IMR-90 (cell line): ENCODE measurements at regions not wholly inside any gene's neighbourhood (a gene's known extent, or its start where the extent isn't known, plus 50 kb on each side); places are given as distances from the start of the nearest gene placed in this dataset.

Experiments
- ATAC-seq: fragments of 200-7000 bp; cut with Tn5 transposase; 2 replicates; pipeline ENCODE4 v1.9.1; 2020; ENCODE audit warnings: low read depth, mild to moderate bottlenecking, moderate library complexity
- BruUV-seq: library from RNA; stranded (reverse); fragments of 400-500 nt; replicated peaks from 2 replicates; lab custom pipeline; 2021; lab: Mats Ljungman, UMichigan
- CTCF ChIA-PET: fragments of 300-600 bp; formaldehyde crosslinking; extraction: SDS; loops from one replicate; lab custom pipeline; 2021; ENCODE audit warnings: antibody characterized with exemption; lab: Yijun Ruan, JAX
- POLR2A ChIA-PET: fragments of 300-600 bp; sonication (Branson Sonifier 250); formaldehyde crosslinking; loops from one replicate; lab custom pipeline; 2022; ENCODE audit warnings: antibody characterized with exemption; ENCODE audit not compliant: unreplicated experiment; lab: Charles Lee
- DNase-seq: peaks from one replicate; pipeline ENCODE4 v3.0.0; 2013
- H2AFZ ChIP-seq: replicated peaks from 2 replicates; pipeline ENCODE3; 2013; ENCODE audit warnings: low read length, mild to moderate bottlenecking; ENCODE audit not compliant: poor library complexity
- H2AK5ac ChIP-seq: 2 replicates; pipeline ENCODE4 v1.6.1; 2013; ENCODE audit warnings: low read depth, low read length, inconsistent platforms
- H2AK9ac ChIP-seq: replicated peaks from 2 replicates; pipeline ENCODE3; 2013; ENCODE audit warnings: mild to moderate bottlenecking, low read depth, low read length, moderate library complexity; ENCODE audit not compliant: poor library complexity
- H2BK120ac ChIP-seq: 2 replicates; pipeline ENCODE4 v1.6.1; 2013; ENCODE audit warnings: low read depth, low read length, inconsistent platforms
- H2BK15ac ChIP-seq: 3 replicates; pipeline ENCODE4 v1.6.1; 2013; ENCODE audit warnings: low read depth, low read length, inconsistent platforms
- H2BK20ac ChIP-seq: 2 replicates; pipeline ENCODE4 v1.6.1; 2013; ENCODE audit warnings: low read depth, mild to moderate bottlenecking, inconsistent platforms, low read length, moderate library complexity
- H2BK5ac ChIP-seq: 2 replicates; pipeline ENCODE4 v1.6.1; 2013; ENCODE audit warnings: mild to moderate bottlenecking, low read depth, low read length, inconsistent platforms; ENCODE audit not compliant: poor library complexity, severe bottlenecking
- H3K14ac ChIP-seq: replicated peaks from 2 replicates; pipeline ENCODE4 v1.6.1; 2013; ENCODE audit warnings: low read depth, low read length, inconsistent platforms
- H3K18ac ChIP-seq: 2 replicates; pipeline ENCODE4 v1.6.1; 2013; ENCODE audit warnings: low read depth, low read length, control low read depth
- H3K23ac ChIP-seq: 2 replicates; pipeline ENCODE4 v1.6.1; 2013; ENCODE audit warnings: low read depth, low read length, inconsistent platforms
- H3K27ac ChIP-seq: 2 replicates; pipeline ENCODE4 v1.5.1; 2013; ENCODE audit warnings: mild to moderate bottlenecking, control low read depth, low read length; ENCODE audit not compliant: insufficient read depth
- H3K27me3 ChIP-seq: 2 replicates; pipeline ENCODE4 v1.6.1; 2013; ENCODE audit warnings: low read length; ENCODE audit not compliant: control insufficient read depth, insufficient read depth
- H3K36me3 ChIP-seq: 2 replicates; pipeline ENCODE4 v1.6.1; 2013; ENCODE audit warnings: low read length, mixed read lengths; ENCODE audit not compliant: control insufficient read depth, insufficient read depth
- H3K4ac ChIP-seq: 2 replicates; pipeline ENCODE4 v1.6.1; 2013; ENCODE audit warnings: low read depth, low read length, inconsistent platforms
- H3K4me1 ChIP-seq: 2 replicates; pipeline ENCODE4 v1.6.1; 2013; ENCODE audit warnings: low read length, mixed read lengths; ENCODE audit not compliant: control insufficient read depth, insufficient read depth
- H3K4me2 ChIP-seq: 2 replicates; pipeline ENCODE4 v1.6.1; 2013; ENCODE audit warnings: low read depth, mild to moderate bottlenecking, control low read depth, low read length, moderate library complexity
- H3K4me3 ChIP-seq: 2 replicates; pipeline ENCODE4 v1.5.1; 2013; ENCODE audit warnings: low read depth, mild to moderate bottlenecking, control low read depth, low read length, moderate library complexity; ENCODE audit not compliant: insufficient read depth
- H3K56ac ChIP-seq: 2 replicates; pipeline ENCODE4 v1.6.1; 2013; ENCODE audit warnings: low read length, inconsistent platforms; ENCODE audit not compliant: insufficient read depth; ENCODE audit errors: extremely low read depth
- H3K79me1 ChIP-seq, 2 experiments: 2 replicates each; pipeline ENCODE4 v1.6.1; 2013; ENCODE audit warnings: low read length in 2 of 2, inconsistent platforms in 1 of 2, low read depth in 1 of 2
- H3K9ac ChIP-seq: 2 replicates; pipeline ENCODE4 v1.6.1; 2013; ENCODE audit warnings: low read depth, low read length, control low read depth
- H3K9me1 ChIP-seq: 2 replicates; pipeline ENCODE4 v1.6.1; 2013; ENCODE audit warnings: low read length, inconsistent platforms; ENCODE audit not compliant: insufficient read depth
- H3K9me3 ChIP-seq: 2 replicates; pipeline ENCODE4 v1.6.1; 2013; ENCODE audit warnings: low read length; ENCODE audit not compliant: control insufficient read depth, insufficient read depth
- H4K20me1 ChIP-seq: 2 replicates; pipeline ENCODE4 v1.6.1; 2013; ENCODE audit warnings: low read length, inconsistent platforms; ENCODE audit not compliant: insufficient read depth
- H4K5ac ChIP-seq: 2 replicates; pipeline ENCODE4 v1.6.1; 2013; ENCODE audit warnings: mild to moderate bottlenecking, low read depth, low read length, control low read depth
- H4K8ac ChIP-seq, 2 experiments: 2 replicates each; pipeline ENCODE4 v1.6.1; 2013; ENCODE audit warnings: low read depth in 2 of 2, low read length in 2 of 2, control low read depth in 1 of 2, inconsistent platforms in 1 of 2
- H4K91ac ChIP-seq: 2 replicates; pipeline ENCODE4 v1.6.1; 2013; ENCODE audit warnings: low read depth, low read length, inconsistent platforms; ENCODE audit not compliant: insufficient read depth
- BHLHE40 ChIP-seq: fragments of 150-350 bp; IDR thresholded peaks from 2 replicates; pipeline ENCODE4 v1.6.1; 2016; ENCODE audit warnings: mild to moderate bottlenecking, low read depth, low read length
- CEBPB ChIP-seq: IDR thresholded peaks from 2 replicates; pipeline ENCODE4 v1.6.1; 2012; ENCODE audit warnings: low read depth, low read length, improper control_type of control experiment
- CHD1 ChIP-seq: IDR thresholded peaks from 2 replicates; pipeline ENCODE4 v1.6.1; 2012; ENCODE audit warnings: low read depth, low read length, improper control_type of control experiment
- ELK1 ChIP-seq: fragments of 150-350 bp; IDR thresholded peaks from 2 replicates; pipeline ENCODE4 v1.6.1; 2016; ENCODE audit warnings: low read depth, mild to moderate bottlenecking, low read length, moderate library complexity, borderline replicate concordance
- FOS ChIP-seq: fragments of 150-350 bp; IDR thresholded peaks from 2 replicates; pipeline ENCODE4 v1.6.1; 2016; ENCODE audit warnings: low read depth, low read length
- MAFK ChIP-seq: IDR thresholded peaks from 2 replicates; pipeline ENCODE4 v1.6.1; 2012; ENCODE audit warnings: low read depth, low read length, improper control_type of control experiment
- MAZ ChIP-seq: IDR thresholded peaks from 2 replicates; pipeline ENCODE4 v1.6.1; 2012; ENCODE audit warnings: low read depth, mild to moderate bottlenecking, low read length, improper control_type of control experiment, moderate library complexity, borderline replicate concordance
- MXI1 ChIP-seq: IDR thresholded peaks from 2 replicates; pipeline ENCODE4 v1.6.1; 2012; ENCODE audit warnings: low read depth, mild to moderate bottlenecking, low read length, moderate library complexity, borderline replicate concordance
- NFE2L2 ChIP-seq: fragments of 150-350 bp; IDR thresholded peaks from 2 replicates; pipeline ENCODE4 v1.6.1; 2016; ENCODE audit warnings: low read depth, mild to moderate bottlenecking, low read length
- POLR2A ChIP-seq: IDR thresholded peaks from 2 replicates; pipeline ENCODE4 v1.6.1; 2012; ENCODE audit warnings: mild to moderate bottlenecking, low read depth, low read length
- RAD21 ChIP-seq: IDR thresholded peaks from 2 replicates; pipeline ENCODE4 v1.6.1; 2012; ENCODE audit warnings: low read length, improper control_type of control experiment
- RCOR1 ChIP-seq: IDR thresholded peaks from 2 replicates; pipeline ENCODE4 v1.6.1; 2012; ENCODE audit warnings: mild to moderate bottlenecking, low read length, improper control_type of control experiment; ENCODE audit not compliant: insufficient replicate concordance
- USF2 ChIP-seq: fragments of 150-350 bp; IDR thresholded peaks from 2 replicates; pipeline ENCODE4 v1.6.1; 2017; ENCODE audit warnings: mild to moderate bottlenecking, antibody characterized with exemption, low read length, low read depth
- WGBS, 2 experiments: methylation state at CpG; one replicate each; pipeline versions ENCODE4 v1.1.5 to v1.1.7; 2013; ENCODE audit warnings: missing lambda C conversion rate in 2 of 2; ENCODE audit not compliant: insufficient read length in 1 of 2; ENCODE audit errors: extremely low coverage in 2 of 2; 5-methylcytosine and 5-hydroxymethylcytosine counted together
- dilution Hi-C: fragments of 300-500 bp; cut with HindIII; formaldehyde crosslinking; loops from one replicate; pipeline ENCODE4 v1.14.3; 2018; ENCODE audit warnings: low sequenced_read_pairs; ENCODE audit not compliant: unreplicated experiment
- in situ Hi-C: fragments of 300-500 bp; cut with MboI; formaldehyde crosslinking; loops from 3 replicates; pipeline ENCODE4 v1.14.3; 2019; ENCODE audit warnings: low sequenced_read_pairs, inconsistent platforms, mixed read lengths
- intact Hi-C: fragments of 100-400 bp; cut with micrococcal nuclease; formaldehyde crosslinking; loops from 2 replicates; pipeline ENCODE4 v1.10.0; 2022
- TF ChIP-seq, protein P1 (sequence below): conservative IDR thresholded peaks from 2 replicates; pipeline ENCODE4 v1.5.1; 2012; ENCODE audit warnings: mild to moderate bottlenecking, low read depth, low read length, improper control_type of control experiment

DNA sequence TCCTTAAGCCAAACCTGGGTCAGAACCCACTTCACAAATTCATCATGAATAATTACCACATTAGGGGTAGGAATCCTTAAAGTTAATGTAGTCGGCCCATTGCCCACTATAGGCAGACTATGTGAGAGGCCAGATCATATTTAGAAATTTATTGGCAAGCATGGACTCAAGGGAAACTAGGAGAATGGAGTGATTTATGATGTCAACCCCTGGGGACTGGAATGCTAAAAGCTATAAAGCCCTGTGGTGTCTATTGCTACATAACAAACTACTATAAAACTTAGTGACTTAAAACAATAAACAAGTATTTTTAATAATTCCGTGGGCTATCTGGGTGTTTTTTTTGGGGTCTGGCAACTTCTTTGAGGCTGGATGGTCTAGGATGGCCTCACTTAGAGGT is 93.9 kb downstream of the PPP1R2C start:
- Histone ChIP-seq H3K56ac (no peak overlapping the region), H3K23ac (no peak overlapping the region), H3K9me1 (no peaks in the 10 kb centered on the region), H3K4me1 (no peaks in the 10 kb centered on the region), H2BK15ac (no peak overlapping the region), H3K4ac (no peak overlapping the region), H3K9ac (no peak overlapping the region), H3K27me3 (peaks cover 3% of the 10 kb centered on the region), H2BK5ac (no peak overlapping the region), H2AK5ac (no peak overlapping the region), H2BK20ac (no peak overlapping the region), H4K5ac (no peak overlapping the region), H4K8ac (no peak overlapping the region), H4K20me1 (no peaks in the 10 kb centered on the region), H3K14ac (no peak overlapping the region), H3K27ac (no peak overlapping the region), H3K4me3 (no peak overlapping the region), H2AFZ (no peak overlapping the region), H2AK9ac (no peak overlapping the region), H2BK120ac (no peak overlapping the region), H4K91ac (no peak overlapping the region), H3K9me3 (no peaks in the 10 kb centered on the region), H3K36me3 (no peaks in the 10 kb centered on the region), H3K4me2 (no peak overlapping the region), H3K18ac (no peak overlapping the region), H3K79me1 (no peaks in the 10 kb centered on the region)
- no CpG with 5 or more reads among the region's 2 CpGs for WGBS, 2 experiments
- dilution Hi-C loops (no loop called here), in situ Hi-C loops (no loop called here), intact Hi-C loops (no loop called here)
- TF ChIP-seq RCOR1 (no peak), MAFK (no peak), BHLHE40 (no peak), MXI1 (no peak), RAD21 (no peak), ELK1 (no peak), CHD1 (no peak), POLR2A (no peak), MAZ (no peak), CEBPB (no peak), NFE2L2 (no peak), FOS (no peak), USF2 (no peak)
- TF ChIP-seq, protein P1, sequence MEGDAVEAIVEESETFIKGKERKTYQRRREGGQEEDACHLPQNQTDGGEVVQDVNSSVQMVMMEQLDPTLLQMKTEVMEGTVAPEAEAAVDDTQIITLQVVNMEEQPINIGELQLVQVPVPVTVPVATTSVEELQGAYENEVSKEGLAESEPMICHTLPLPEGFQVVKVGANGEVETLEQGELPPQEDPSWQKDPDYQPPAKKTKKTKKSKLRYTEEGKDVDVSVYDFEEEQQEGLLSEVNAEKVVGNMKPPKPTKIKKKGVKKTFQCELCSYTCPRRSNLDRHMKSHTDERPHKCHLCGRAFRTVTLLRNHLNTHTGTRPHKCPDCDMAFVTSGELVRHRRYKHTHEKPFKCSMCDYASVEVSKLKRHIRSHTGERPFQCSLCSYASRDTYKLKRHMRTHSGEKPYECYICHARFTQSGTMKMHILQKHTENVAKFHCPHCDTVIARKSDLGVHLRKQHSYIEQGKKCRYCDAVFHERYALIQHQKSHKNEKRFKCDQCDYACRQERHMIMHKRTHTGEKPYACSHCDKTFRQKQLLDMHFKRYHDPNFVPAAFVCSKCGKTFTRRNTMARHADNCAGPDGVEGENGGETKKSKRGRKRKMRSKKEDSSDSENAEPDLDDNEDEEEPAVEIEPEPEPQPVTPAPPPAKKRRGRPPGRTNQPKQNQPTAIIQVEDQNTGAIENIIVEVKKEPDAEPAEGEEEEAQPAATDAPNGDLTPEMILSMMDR, result no peak
- CTCF ChIA-PET, result no interaction called here
- ATAC-seq (no peak), DNase-seq (no peak)
- POLR2A ChIA-PET, result no interaction called here
- no TSS peak for BruUV-seq
